ENCODE measurements at regions not wholly inside any gene's neighbourhood (a gene's known extent, or its start where the extent isn't known, plus 50 kb on each side); places are given as distances from the start of the nearest gene placed in this dataset.

- no peak for FAIRE-seq
These were observed 467.1 kb upstream of the SPHKAP start for GRCh38 chr2:228648541-228648940.

- no peak for FAIRE-seq
These were observed 464.6 kb upstream of the SPHKAP start for GRCh38 chr2:228646061-228646460.

- no peak for FAIRE-seq
These were observed 462.7 kb upstream of the SPHKAP start for GRCh38 chr2:228644199-228644598.

- no peak for FAIRE-seq
These were observed 461.4 kb upstream of the SPHKAP start for GRCh38 chr2:228642861-228643260.

DNA sequence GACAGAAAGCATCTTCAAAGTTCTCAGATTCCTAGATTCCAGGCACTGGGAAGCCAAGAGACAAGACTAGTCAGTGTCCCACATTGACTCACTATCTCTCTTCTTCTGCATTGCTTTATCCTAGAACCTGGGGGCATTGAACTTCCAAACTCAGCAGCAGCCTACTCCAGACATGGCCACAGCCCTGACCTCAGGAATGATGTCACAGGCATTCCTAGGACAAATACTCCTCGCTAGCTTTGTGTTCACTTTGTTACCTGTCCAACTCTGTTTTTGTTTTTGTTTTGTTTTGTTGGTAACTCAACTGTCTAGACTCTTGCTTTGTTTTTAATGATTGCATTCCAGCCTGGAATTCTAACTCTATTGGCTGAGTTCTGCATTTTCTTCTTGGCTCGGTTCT lies 449.3 kb upstream of the SPHKAP start:
- FAIRE-seq: no peak

- no peak for FAIRE-seq
These were observed 447.8 kb upstream of the SPHKAP start for GRCh38 chr2:228629251-228629650.

DNA sequence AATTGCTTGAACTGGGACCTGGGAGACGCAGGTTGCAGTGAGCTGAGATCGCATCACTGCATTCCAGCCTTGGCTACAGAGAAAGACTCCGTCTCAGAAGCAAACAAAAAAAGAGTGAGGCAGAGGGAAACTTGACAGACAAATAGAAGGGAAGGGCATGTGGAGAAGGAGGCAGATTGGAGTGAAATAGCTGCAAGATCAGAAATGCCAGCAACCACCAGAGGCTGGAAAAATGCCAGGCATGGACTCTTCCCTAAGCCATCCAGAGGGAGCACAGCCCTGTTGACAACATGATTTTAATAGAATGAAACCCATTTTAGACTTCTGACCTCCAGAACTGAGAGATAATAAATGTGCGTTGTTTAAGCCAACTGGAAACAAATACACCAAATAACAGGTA lies 447.2 kb upstream of the SPHKAP start:
- FAIRE-seq: no peak

- FAIRE-seq: no peak
These were observed 446.0 kb upstream of the SPHKAP start for GRCh38 chr2:228627510-228627909.

- FAIRE-seq: no peak
These were observed 444.0 kb upstream of the SPHKAP start for GRCh38 chr2:228625481-228625880.

- no peak for FAIRE-seq
These were observed 443.2 kb upstream of the SPHKAP start for GRCh38 chr2:228624733-228625132.

GRCh38 chr2:228615496-228615895 lies 434.0 kb upstream of the SPHKAP start:
- FAIRE-seq: no peak

GRCh38 chr2:228614741-228615140 lies 433.3 kb upstream of the SPHKAP start:
- FAIRE-seq: no peak

- FAIRE-seq: no peak
These were observed 431.8 kb upstream of the SPHKAP start for GRCh38 chr2:228613133-228613850.

DNA sequence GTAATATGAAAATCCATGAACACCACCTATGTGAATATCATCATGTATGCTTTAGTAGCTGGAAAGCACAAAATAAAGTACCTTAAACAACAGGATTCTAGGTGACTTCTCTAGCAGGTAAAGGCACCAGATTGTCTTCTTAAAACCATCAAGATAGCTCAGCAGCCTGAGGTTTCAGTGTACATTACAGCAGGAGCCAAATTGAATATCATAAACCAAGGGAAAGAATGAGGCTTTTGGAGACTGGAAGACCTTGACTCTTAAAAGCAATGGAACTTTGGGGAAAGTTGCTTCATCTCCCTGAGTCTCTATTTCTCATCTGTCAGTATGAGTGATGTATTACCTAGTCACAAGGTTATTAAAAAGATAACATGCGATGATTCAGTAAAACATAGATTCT lies 429.7 kb upstream of the SPHKAP start:
- FAIRE-seq: no peak

DNA sequence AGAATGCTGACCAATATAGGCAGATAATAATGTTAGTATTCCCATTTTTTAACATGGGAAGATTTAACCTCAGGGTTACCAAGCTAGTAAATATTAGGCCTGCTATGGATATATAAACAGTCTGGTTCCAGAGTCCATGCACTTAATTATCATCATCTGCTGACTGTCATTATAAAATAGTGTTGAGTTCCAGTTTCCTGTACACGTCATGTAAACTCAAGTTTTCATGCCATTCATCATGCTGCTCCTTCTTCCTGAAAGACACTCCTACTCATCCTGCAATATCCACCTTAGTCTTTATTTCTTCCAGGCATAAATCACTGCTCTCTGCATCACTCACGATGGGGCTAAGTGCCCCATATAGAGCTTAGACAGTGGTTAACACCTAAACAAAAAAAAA lies 420.8 kb upstream of the SPHKAP start:
- no peak for FAIRE-seq

GRCh38 chr2:228600265-228600664 lies 418.8 kb upstream of the SPHKAP start:
- FAIRE-seq: no peak

GRCh38 chr2:228599781-228600180 lies 418.3 kb upstream of the SPHKAP start:
- FAIRE-seq: no peak

DNA sequence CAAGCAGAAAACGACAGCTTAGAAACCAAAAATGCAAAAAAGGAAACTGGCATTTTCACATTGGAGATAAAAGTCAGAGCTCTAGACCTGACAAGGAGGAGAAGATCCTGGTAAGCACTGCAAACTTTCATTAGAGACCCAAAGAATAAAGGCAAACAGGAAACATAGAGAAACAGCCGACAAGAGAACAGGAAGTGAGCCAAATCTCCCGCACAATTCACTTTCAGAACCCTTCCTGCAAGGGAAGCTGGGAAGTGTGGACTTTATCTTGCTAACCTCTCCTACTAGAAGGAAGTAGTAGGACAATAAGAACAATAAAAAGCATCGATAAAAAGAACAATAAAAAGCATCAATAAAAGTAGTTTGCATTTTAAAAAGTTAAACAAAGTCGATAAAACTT lies 417.8 kb upstream of the SPHKAP start:
- no peak for FAIRE-seq

DNA sequence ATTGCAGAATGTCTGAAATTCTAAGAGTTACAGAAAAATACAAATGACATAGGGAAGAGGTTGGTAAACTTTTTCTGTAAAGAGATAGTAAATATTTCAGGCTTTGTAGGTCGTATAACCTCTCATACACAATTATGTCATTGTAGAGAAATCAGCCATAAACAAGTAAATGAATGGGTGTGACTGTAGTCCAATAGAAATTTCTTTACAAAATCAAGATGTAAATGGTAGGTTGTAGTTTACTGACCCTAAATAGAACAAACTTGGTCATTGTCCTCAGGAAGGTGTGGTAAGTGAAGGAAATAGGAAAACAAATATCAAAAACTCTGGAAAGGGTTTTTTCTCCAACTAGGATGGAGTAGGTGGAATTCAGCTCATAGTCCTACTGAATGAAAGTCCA lies 415.5 kb upstream of the SPHKAP start:
- FAIRE-seq: no peak

- FAIRE-seq: no peak
These were observed 412.5 kb upstream of the SPHKAP start for GRCh38 chr2:228594012-228594411.

DNA sequence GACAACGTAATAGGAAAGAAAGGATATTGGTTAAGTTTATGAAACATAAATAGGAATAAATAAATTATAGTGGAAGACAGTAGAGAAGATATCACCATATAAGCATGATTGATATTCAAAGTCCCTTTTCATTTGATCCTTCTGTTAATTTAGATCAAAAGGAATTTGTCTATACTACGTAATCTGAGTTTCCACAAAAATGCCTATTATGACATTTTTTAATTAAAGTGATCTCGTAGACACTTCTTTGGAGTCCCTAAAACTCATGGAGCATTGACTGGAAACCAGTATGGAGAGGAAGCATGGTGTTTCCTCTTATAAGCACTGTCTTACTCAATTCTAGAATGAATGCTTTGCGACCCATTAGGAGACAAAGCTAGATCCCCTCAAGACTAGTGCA lies 411.4 kb upstream of the SPHKAP start:
- FAIRE-seq: no peak

DNA sequence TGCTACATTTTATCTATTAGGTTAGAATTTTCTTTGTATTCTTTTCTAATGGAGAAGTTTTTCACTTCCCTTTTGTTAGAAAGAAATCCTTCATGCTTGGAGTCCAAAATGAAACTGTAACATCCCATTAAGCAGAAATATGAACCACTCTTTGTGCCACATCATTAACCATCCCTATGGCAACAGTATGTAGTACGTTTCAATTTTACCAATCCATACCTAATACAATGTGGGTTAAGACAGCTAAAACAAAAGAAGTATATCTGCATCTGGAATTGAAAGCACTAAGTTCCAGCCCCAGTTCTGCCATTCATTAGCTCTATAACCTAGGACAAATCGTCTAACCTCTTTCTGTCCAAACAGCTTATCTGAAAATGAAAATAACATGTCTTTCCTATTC lies 409.2 kb upstream of the SPHKAP start:
- FAIRE-seq: no peak

DNA sequence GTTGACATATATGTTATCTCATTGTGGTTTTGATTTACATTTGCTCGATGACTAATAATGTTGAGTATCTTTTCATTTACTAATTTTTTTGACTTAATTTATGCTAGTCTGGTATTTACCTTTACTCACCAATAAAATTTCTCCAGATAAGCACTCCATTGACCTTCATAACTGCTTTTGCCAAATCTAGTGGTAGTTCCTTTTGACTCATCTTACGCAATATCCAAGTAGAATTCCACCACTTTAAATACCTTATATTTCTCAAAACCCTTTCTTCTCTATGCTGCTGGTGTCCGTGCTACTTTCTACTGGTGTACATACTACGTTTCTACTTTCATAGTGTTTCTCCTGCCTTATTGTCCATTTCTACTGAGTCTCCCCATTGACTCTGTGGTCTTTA lies 407.6 kb upstream of the SPHKAP start:
- FAIRE-seq: no peak

GRCh38 chr2:228581731-228582130 lies 400.2 kb upstream of the SPHKAP start:
- no peak for FAIRE-seq

DNA sequence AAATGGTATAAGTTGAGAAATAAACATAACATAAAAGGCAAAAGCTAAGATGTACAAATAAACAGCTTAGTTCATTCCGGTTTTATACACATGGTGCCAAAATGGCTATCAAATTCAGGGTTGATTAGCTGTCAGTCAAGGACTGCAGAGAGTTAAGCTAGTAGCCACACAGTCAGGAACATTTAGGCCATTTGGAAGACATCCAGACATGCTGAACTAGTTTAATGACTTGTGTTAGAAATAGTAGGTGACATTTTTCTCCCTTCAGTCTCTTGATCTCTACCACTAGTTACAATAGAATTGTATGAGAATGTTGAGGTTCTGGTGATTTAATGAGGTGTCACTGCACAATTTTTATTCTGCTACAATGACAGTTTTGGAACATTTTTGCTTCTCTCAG lies 394.4 kb upstream of the SPHKAP start:
- no peak for FAIRE-seq
